Heart left ventricle (tissue), 16 donors: ENCODE measurements at regions not wholly inside any gene's neighbourhood (a gene's known extent, or its start where the extent isn't known, plus 50 kb on each side); places are given as distances from the start of the nearest gene placed in this dataset.

Experiments
- ATAC-seq, 4 donors: fragments of 200-7000 bp; cut with Tn5 transposase; one replicate each; pipeline ENCODE4 v1.9.1; 2020 to 2022; ENCODE audit warnings: moderate library complexity in 4 of 4, mild to moderate bottlenecking in 3 of 4, moderate number of reproducible peaks in 1 of 4
- DNase-seq, 5 donors: peaks; one replicate each; pipeline ENCODE4 v3.0.0-alpha.2; 2020
- H3K27ac ChIP-seq, 12 donors: fragments of 200-600 bp; sonication (generic) in 4 of 12; one replicate each; pipeline versions ENCODE4 v1.5.0 to v1.8.0; 2016 to 2022; ENCODE audit warnings: mild to moderate bottlenecking in 2 of 12
- H3K27me3 ChIP-seq, 9 donors: fragments of 200-600 bp; sonication (generic) in 2 of 9; one replicate each; pipeline versions ENCODE4 v1.5.1 to v1.8.0; 2016 to 2022; ENCODE audit warnings: mild to moderate bottlenecking in 3 of 9
- H3K36me3 ChIP-seq, 9 donors: fragments of 200-600 bp; sonication (generic) in 2 of 9; one replicate each; pipeline versions ENCODE4 v1.5.0 to v1.8.0; 2018 to 2022; ENCODE audit warnings: mild to moderate bottlenecking in 2 of 9
- H3K4me1 ChIP-seq, 12 donors: fragments of 200-600 bp; sonication (generic) in 4 of 12; one replicate each; pipeline versions ENCODE4 v1.5.0 to v1.8.0; 2016 to 2022; ENCODE audit warnings: mild to moderate bottlenecking in 3 of 12
- H3K4me3 ChIP-seq, 12 donors: fragments of 200-600 bp; sonication (generic) in 4 of 12; one replicate each; pipeline versions ENCODE4 v1.5.0 to v1.8.0; 2017 to 2022; ENCODE audit warnings: mild to moderate bottlenecking in 9 of 12, moderate library complexity in 4 of 12
- H3K9me3 ChIP-seq, 12 donors: fragments of 200-600 bp; sonication (generic) in 4 of 12; one replicate each; pipeline versions ENCODE4 v1.5.0 to v1.8.0; 2016 to 2022; ENCODE audit warnings: mild to moderate bottlenecking in 1 of 12
- POLR2A ChIP-seq, 2 donors: fragments of 450-650 bp; IDR thresholded peaks; one replicate each; pipeline ENCODE4 v1.6.1; 2017; ENCODE audit warnings: antibody characterized with exemption in 2 of 2, mild to moderate bottlenecking in 2 of 2, moderate library complexity in 2 of 2
- WGBS, 4 donors: extraction: QIAGEN DNeasy Blood & Tissue Kit in 2 of 4; methylation state at CpG; one replicate each; pipeline versions ENCODE4 v1.1.5 to v1.1.7; 2013 to 2018; 5-methylcytosine and 5-hydroxymethylcytosine counted together
- intact Hi-C, 10 donors: fragments of 100-400 bp; cut with DNase I; formaldehyde crosslinking; loops; one replicate each; pipeline versions ENCODE4 v1.11.1 to v1.14.2; 2022
- TF ChIP-seq, protein P1 (sequence below), 12 donors: fragments of 200-600 bp; sonication (generic) in 4 of 12; IDR thresholded peaks; one replicate each; pipeline versions ENCODE4 v1.5.0 to v1.8.0; 2018 to 2022; ENCODE audit warnings: antibody characterized with exemption in 12 of 12, mild to moderate bottlenecking in 5 of 12
- donor health status: ischemic (EF 13 %, LVEDD 7.1; RV severe dilation, severe dysfunction).
- donor health status: healthy with polysubstance abuse.
- donor health status: DM: no; HTN: yes; CAD: no.
- donor health status: DM: no; HTN: no; CAD: no.
- donor health status: ischemic (EF 25% LVEDD 6.9; RV normal size, moderate dysfunction).
- donor health status: ischemic (EF 25% LVEDD 5.7; RV mildly dilated, moderate dysfunction).
- donor health status: healthy.
- donor health status: DM: yes; HTN: yes; CAD: no.
- donor health status: ischemic (EF 35%, LVEDD 5.7; RV mildly dilated, moderate dysfunction).
- donor health status: nonischemic (EF 11% LVEDD 7.7; RV severe dilation, severe dysfunction).
- donor health status: DM: yes; HTN: yes; CAD: no.
- donor health status: PGD.
- donor health status: ischemic (EF 29% LVEDD 5.4; RV normal size, mild dysfunction).
- donor health status: nonischemic (EF 23%, LVEDD 6.1; RV moderate dilation, normal function).

DNA sequence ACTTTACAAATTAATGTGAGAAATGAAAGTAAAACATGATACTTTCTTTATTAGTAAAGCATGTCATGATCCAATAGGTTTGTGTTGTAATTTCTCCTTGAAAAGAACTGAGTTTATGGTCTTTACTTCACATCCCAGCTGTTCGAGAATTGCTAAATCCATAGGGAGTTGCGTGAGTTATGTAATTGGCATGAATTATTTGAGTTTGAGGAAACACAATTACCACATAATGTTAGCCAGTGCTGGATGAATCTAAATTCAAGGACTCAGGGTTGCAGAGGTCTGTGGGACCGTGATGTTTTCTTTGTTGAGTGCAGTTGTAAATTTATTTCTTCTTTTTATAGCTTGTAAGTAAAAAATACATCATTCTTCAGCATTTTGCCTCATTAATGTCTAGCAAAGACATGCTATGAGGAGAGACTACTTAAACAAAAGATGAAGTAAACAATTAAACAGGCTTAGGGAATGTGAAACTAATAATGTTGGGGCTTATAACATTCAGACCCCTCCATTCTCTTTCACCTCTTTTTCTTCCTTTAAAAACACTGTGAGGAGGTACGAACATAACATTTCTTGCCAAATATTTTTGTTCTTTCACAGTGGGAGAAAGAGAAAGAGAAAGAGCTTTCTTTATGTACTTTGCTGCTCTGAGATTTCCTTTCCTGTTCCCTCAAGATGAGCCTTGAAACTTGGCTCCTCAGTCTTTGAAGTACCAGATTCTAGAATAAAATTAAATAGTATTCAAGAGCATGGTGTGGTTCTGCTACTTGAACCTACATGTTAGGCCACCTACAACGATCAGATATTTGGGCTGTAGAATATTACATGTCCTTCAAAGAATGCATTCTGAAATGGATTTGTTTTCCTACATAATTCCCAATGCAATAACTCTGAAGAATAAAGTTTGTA is 159.6 kb upstream of the ANK2 start:
- no peak for DNase-seq
- intact Hi-C loops, result no loop called here
- Histone ChIP-seq H3K27ac (peak overlapping the region in 8 of 12 donors; percentile 15 to 67 (median 40)), H3K36me3 (no peaks in the 10 kb centered on the region), H3K27me3 (no peaks in the 10 kb centered on the region), H3K9me3 (no peaks in the 10 kb centered on the region), H3K4me3 (peak overlapping the region in 8 of 12 donors; percentile 2 to 48 (median 30)), H3K4me1 (peaks cover 0 to 5% (median 0%) of the 10 kb centered on the region in 12 donors)
- ATAC-seq, result peak in 1 of 4 donors; percentile 32
- TF ChIP-seq, protein P1, sequence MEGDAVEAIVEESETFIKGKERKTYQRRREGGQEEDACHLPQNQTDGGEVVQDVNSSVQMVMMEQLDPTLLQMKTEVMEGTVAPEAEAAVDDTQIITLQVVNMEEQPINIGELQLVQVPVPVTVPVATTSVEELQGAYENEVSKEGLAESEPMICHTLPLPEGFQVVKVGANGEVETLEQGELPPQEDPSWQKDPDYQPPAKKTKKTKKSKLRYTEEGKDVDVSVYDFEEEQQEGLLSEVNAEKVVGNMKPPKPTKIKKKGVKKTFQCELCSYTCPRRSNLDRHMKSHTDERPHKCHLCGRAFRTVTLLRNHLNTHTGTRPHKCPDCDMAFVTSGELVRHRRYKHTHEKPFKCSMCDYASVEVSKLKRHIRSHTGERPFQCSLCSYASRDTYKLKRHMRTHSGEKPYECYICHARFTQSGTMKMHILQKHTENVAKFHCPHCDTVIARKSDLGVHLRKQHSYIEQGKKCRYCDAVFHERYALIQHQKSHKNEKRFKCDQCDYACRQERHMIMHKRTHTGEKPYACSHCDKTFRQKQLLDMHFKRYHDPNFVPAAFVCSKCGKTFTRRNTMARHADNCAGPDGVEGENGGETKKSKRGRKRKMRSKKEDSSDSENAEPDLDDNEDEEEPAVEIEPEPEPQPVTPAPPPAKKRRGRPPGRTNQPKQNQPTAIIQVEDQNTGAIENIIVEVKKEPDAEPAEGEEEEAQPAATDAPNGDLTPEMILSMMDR (IDR thresholded peaks at IDR 0.05), result no peak
- no peak for TF ChIP-seq POLR2A (IDR thresholded peaks at IDR 0.05)
- WGBS, 4 donors, result 54 to 66% (median 58%) methylated on average over 5 of the region's 5 CpGs

DNA sequence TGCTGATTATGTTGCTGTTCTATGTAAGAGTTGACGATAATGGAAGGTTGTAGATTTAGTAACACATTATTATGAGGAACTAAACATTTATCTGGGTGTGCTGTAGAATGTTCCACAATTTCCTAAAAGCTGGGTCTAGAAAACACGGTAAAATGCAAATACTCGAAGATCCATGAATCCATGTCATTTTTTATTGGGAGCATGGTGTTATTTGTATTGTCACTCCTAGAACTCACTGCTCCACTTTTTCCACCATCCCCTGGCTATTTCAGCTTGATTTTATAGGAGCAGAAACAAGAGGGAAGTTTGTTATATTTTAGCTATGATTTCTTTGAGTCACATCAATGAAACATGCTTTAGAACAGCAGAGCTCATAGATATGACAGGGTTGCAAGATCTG is 155.0 kb upstream of the ANK2 start:
- intact Hi-C loops, result no loop called here
- Histone ChIP-seq H3K4me1 (peaks cover 0 to 6% (median 0%) of the 10 kb centered on the region in 12 donors), H3K36me3 (no peaks in the 10 kb centered on the region), H3K9me3 (peaks cover 0 to 4% (median 0%) of the 10 kb centered on the region in 12 donors), H3K4me3 (no peak overlapping the region), H3K27me3 (no peaks in the 10 kb centered on the region), H3K27ac (no peak overlapping the region)
- no peak for ATAC-seq
- TF ChIP-seq, protein P1 (IDR thresholded peaks at IDR 0.05), result no peak
- no peak for TF ChIP-seq POLR2A (IDR thresholded peaks at IDR 0.05)
- DNase-seq, result no peak
- WGBS, 4 donors, result 92 to 95% (median 93%) methylated on average over 3 of the region's 3 CpGs

DNA sequence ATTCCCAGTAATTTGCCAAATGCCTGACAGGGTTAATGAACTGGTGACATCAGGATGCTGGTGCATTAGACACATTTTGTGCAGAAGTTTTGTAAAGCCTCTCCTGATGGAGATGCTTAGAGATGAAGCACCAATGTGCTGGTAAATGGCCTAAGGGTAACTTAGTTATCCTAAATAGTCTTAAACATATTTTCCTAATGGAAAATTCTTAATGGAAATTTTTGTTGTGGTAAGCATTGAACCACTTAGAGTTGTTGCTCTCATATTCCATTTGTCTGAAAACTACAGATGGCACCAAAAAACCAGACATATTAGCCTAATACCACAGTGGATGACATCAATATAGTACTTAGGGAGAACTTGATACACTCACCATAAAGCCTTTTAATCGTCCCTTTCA is 154.5 kb upstream of the ANK2 start:
- intact Hi-C loops, result no loop called here
- 53 to 75% (median 64%) methylated on average over 1 of the region's 1 CpG for WGBS, 4 donors
- no peak overlapping the region for H3K4me3 ChIP-seq
- peaks cover 0 to 4% (median 0%) of the 10 kb centered on the region in 12 donors for H3K9me3 ChIP-seq
- peaks cover 0 to 6% (median 0%) of the 10 kb centered on the region in 12 donors for H3K4me1 ChIP-seq
- peak overlapping the region in 1 of 12 donors; percentile 69 for H3K27ac ChIP-seq
- H3K27me3 ChIP-seq, result no peaks in the 10 kb centered on the region
- no peak for DNase-seq
- no peak for ATAC-seq
- no peaks in the 10 kb centered on the region for H3K36me3 ChIP-seq
- TF ChIP-seq POLR2A (IDR thresholded peaks at IDR 0.05), result no peak
- TF ChIP-seq, protein P1 (IDR thresholded peaks at IDR 0.05), result no peak

DNA sequence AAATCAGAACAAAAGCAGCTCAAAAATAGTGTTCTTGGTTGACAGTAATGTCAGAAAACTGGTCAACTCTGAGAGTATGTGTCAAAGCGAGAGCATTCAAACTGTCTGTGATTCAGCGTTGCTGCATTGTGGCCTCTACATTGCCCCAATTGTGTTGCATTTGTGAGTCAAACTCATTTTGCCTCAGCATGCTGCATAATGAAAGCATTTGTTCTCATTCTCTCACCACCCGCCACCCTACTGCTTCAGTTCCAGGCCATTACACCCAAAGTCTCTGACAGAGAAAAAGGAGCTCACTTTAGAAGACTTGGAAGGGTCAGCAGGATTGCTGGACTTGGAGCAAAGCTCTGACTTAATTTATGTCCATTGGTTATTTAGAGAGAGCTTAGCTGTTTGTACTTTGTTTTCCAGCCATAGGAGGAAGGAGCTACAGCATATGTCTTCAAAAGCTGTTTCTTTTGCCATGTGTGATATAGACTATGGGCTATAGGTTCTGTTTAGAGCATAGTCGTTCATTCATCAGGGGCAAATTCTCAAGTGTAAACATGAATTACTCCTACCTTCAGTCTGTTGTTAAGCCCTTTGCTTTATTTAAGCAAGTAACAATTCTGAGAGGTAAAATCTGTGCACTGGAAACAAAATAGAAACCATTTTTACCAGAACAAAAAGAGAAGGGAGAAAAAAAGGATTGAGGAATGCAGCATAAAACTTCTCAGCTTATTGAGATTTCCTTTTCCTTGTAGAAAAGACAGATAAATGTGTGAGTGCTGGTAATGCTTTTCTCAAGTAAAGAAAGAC is 153.4 kb upstream of the ANK2 start:
- no peak overlapping the region for H3K4me3 ChIP-seq
- 74 to 82% (median 76%) methylated on average over 4 of the region's 4 CpGs for WGBS, 4 donors
- H3K9me3 ChIP-seq, result peaks cover 0 to 4% (median 0%) of the 10 kb centered on the region in 12 donors
- no peaks in the 10 kb centered on the region for H3K36me3 ChIP-seq
- H3K27ac ChIP-seq, result peak overlapping the region in 4 of 12 donors; percentile 17 to 69 (median 34)
- DNase-seq (no peak), ATAC-seq (peak; percentile 12 to 44 (median 31))
- TF ChIP-seq POLR2A (IDR thresholded peaks at IDR 0.05), result no peak
- TF ChIP-seq, protein P1 (IDR thresholded peaks at IDR 0.05), result no peak
- H3K27me3 ChIP-seq, result no peaks in the 10 kb centered on the region
- intact Hi-C loops, result no loop called here
- H3K4me1 ChIP-seq, result peaks cover 0 to 6% (median 0%) of the 10 kb centered on the region in 12 donors
